Neural progenitor cell (in vitro differentiated cells): ENCODE measurements at regions not wholly inside any gene's neighbourhood (a gene's known extent, or its start where the extent isn't known, plus 50 kb on each side); places are given as distances from the start of the nearest gene placed in this dataset.

Experiments used
- DNase-seq: peaks from one replicate; pipeline ENCODE4 v3.0.0-alpha.2; 2016; ENCODE audit warnings: low spot score
- H2AFZ ChIP-seq: fragments of 200-600 bp; sonication (generic); replicated peaks from 2 replicates; pipeline ENCODE4 v1.6.1; 2016; ENCODE audit warnings: antibody characterized with exemption
- H3F3A ChIP-seq: fragments of 200-600 bp; sonication (generic); 2 replicates; pipeline ENCODE4 v1.6.1; 2016; ENCODE audit warnings: antibody characterized with exemption, low read depth
- H3K27ac ChIP-seq: fragments of 200-600 bp; sonication (generic); 2 replicates; pipeline ENCODE4 v1.5.1; 2016; ENCODE audit warnings: mild to moderate bottlenecking
- H3K27me3 ChIP-seq: fragments of 200-600 bp; sonication (generic); 2 replicates; pipeline ENCODE4 v1.6.1; 2016; ENCODE audit warnings: mild to moderate bottlenecking, moderate library complexity
- H3K36me3 ChIP-seq: fragments of 200-600 bp; sonication (generic); 2 replicates; pipeline ENCODE4 v1.5.1; 2016
- H3K4me1 ChIP-seq: fragments of 200-600 bp; sonication (generic); 2 replicates; pipeline ENCODE4 v1.6.1; 2016; ENCODE audit warnings: mixed run types
- H3K4me2 ChIP-seq: fragments of 200-600 bp; sonication (generic); 2 replicates; pipeline ENCODE4 v1.6.1; 2016
- H3K4me3 ChIP-seq: fragments of 200-600 bp; sonication (generic); 2 replicates; pipeline ENCODE4 v1.5.1; 2016
- H3K79me2 ChIP-seq: fragments of 200-600 bp; sonication (generic); 2 replicates; pipeline ENCODE4 v1.6.1; 2016; ENCODE audit warnings: low read depth
- H3K9ac ChIP-seq: fragments of 200-600 bp; sonication (generic); 2 replicates; pipeline ENCODE4 v1.6.1; 2016
- H3K9me3 ChIP-seq: fragments of 200-600 bp; sonication (generic); 2 replicates; pipeline ENCODE4 v1.5.1; 2016; ENCODE audit warnings: low read depth
- H4K20me1 ChIP-seq: fragments of 200-600 bp; sonication (generic); 2 replicates; pipeline ENCODE4 v1.6.1; 2016; ENCODE audit warnings: low read depth
- H3K27ac Mint-ChIP-seq: 3 replicates; pipeline ENCODE4 v1.8.0; 2021; ENCODE audit warnings: mixed read lengths
- H3K27me3 Mint-ChIP-seq: 2 replicates; pipeline ENCODE4 v1.8.0; 2022; ENCODE audit warnings: low read depth, mild to moderate bottlenecking, inconsistent platforms, moderate library complexity, mixed read lengths; ENCODE audit not compliant: insufficient read depth
- H3K36me3 Mint-ChIP-seq: 3 replicates; pipeline ENCODE4 v1.8.0; 2021; ENCODE audit warnings: mixed read lengths
- H3K4me1 Mint-ChIP-seq: 3 replicates; pipeline ENCODE4 v1.8.0; 2021; ENCODE audit warnings: mixed read lengths
- H3K4me3 Mint-ChIP-seq: 3 replicates; pipeline ENCODE4 v1.8.0; 2021; ENCODE audit warnings: mild to moderate bottlenecking, moderate library complexity, mixed read lengths
- H3K9me3 Mint-ChIP-seq: 3 replicates; pipeline ENCODE4 v1.8.0; 2020; ENCODE audit warnings: mixed read lengths
- EZH2 ChIP-seq: fragments of 200-600 bp; sonication (generic); IDR thresholded peaks from 2 replicates; pipeline ENCODE4 v1.6.1; 2017; ENCODE audit warnings: antibody characterized with exemption, mild to moderate bottlenecking, moderate library complexity
- EZH2phosphoT487 ChIP-seq: fragments of 200-600 bp; sonication (generic); IDR thresholded peaks from 2 replicates; pipeline ENCODE4 v1.6.1; 2017; ENCODE audit warnings: antibody characterized with exemption
- TF ChIP-seq, protein P1 (sequence below): fragments of 200-600 bp; sonication (generic); IDR thresholded peaks from 2 replicates; pipeline ENCODE4 v1.5.1; 2017; ENCODE audit warnings: antibody characterized with exemption, mild to moderate bottlenecking

DNA sequence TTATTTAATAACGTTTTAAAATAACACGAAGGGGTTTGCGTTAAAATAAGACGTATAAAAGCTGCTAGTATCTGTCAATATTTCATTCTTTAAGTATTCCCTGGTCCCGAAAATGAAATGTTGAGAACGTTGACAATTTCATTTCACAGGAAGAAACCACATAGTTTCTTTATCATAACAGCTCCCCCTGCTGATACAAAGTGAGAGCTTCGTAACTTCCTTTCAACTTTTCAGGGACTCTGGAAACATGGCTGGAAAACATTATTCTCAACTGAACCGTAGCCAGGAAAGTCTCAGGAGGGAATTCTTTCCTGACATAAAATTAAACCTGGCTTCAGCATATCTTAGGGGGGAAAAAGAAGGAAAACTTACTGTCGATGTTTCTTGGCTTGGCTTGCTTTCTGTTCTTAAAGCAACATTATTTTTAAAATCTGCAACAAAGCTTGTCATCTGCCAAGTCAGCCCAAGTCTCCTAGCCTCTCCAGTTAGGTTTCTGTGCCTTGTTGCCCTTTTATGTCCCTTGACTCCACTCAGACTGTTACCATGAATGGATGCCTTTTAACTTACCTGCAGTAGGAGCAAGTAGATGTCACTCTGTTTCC, 122.9 kb upstream of the DAB2 start:
- H3K4me3 Mint-ChIP-seq: no peak overlapping the region
- H3K27me3 Mint-ChIP-seq: no peaks in the 10 kb centered on the region
- H3K4me1 Mint-ChIP-seq: no peaks in the 10 kb centered on the region
- no peaks in the 10 kb centered on the region for H3K4me1 ChIP-seq
- H3K36me3 ChIP-seq: no peaks in the 10 kb centered on the region
- TF ChIP-seq EZH2phosphoT487 (no peak), EZH2 (no peak)
- TF ChIP-seq, protein P1, sequence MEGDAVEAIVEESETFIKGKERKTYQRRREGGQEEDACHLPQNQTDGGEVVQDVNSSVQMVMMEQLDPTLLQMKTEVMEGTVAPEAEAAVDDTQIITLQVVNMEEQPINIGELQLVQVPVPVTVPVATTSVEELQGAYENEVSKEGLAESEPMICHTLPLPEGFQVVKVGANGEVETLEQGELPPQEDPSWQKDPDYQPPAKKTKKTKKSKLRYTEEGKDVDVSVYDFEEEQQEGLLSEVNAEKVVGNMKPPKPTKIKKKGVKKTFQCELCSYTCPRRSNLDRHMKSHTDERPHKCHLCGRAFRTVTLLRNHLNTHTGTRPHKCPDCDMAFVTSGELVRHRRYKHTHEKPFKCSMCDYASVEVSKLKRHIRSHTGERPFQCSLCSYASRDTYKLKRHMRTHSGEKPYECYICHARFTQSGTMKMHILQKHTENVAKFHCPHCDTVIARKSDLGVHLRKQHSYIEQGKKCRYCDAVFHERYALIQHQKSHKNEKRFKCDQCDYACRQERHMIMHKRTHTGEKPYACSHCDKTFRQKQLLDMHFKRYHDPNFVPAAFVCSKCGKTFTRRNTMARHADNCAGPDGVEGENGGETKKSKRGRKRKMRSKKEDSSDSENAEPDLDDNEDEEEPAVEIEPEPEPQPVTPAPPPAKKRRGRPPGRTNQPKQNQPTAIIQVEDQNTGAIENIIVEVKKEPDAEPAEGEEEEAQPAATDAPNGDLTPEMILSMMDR: peak; percentile 83
- no peak overlapping the region for H3K4me3 ChIP-seq
- DNase-seq: peak; percentile 67
- H3K27ac Mint-ChIP-seq: no peak overlapping the region
- no peaks in the 10 kb centered on the region for H3K9me3 ChIP-seq
- H3K9ac ChIP-seq: no peak overlapping the region
- no peaks in the 10 kb centered on the region for H4K20me1 ChIP-seq
- H2AFZ ChIP-seq: peak overlapping the region; percentile 66
- H3K4me2 ChIP-seq: no peak overlapping the region
- H3K36me3 Mint-ChIP-seq: no peaks in the 10 kb centered on the region
- no peaks in the 10 kb centered on the region for H3F3A ChIP-seq
- no peaks in the 10 kb centered on the region for H3K79me2 ChIP-seq
- H3K27ac ChIP-seq: no peak overlapping the region
- no peaks in the 10 kb centered on the region for H3K9me3 Mint-ChIP-seq
- no peaks in the 10 kb centered on the region for H3K27me3 ChIP-seq

DNA sequence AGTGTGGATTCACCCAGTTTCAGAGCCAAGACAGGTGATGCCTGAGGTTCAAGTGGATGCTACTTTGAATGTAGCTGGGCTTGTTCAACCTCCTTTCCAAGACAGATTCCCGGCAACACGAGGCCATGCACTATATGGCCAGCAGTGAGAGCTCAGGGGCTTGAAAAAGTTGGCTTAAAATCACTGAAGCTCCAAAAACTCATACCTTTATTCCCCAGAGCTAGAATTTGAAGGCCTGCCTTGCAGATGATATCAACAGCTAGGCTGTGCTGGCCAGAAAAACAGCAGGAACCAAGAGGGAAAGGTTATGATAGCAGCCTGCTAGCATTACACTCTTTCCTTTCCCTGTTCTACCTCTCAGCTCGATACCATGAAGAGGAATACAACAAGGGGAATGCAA, 120.2 kb upstream of the DAB2 start:
- Mint-ChIP-seq H3K27me3 (no peaks in the 10 kb centered on the region), H3K36me3 (no peaks in the 10 kb centered on the region), H3K27ac (no peak overlapping the region), H3K4me1 (no peaks in the 10 kb centered on the region), H3K4me3 (no peak overlapping the region), H3K9me3 (no peaks in the 10 kb centered on the region)
- Histone ChIP-seq H3K4me3 (no peak overlapping the region), H3K4me2 (no peak overlapping the region), H3K4me1 (no peaks in the 10 kb centered on the region), H3K9me3 (no peaks in the 10 kb centered on the region), H3F3A (no peaks in the 10 kb centered on the region), H3K27me3 (no peaks in the 10 kb centered on the region), H3K36me3 (no peaks in the 10 kb centered on the region), H3K9ac (no peak overlapping the region), H4K20me1 (no peaks in the 10 kb centered on the region), H3K27ac (no peak overlapping the region), H2AFZ (no peak overlapping the region), H3K79me2 (no peaks in the 10 kb centered on the region)
- no peak for TF ChIP-seq EZH2
- TF ChIP-seq, protein P1: no peak
- no peak for DNase-seq

DNA sequence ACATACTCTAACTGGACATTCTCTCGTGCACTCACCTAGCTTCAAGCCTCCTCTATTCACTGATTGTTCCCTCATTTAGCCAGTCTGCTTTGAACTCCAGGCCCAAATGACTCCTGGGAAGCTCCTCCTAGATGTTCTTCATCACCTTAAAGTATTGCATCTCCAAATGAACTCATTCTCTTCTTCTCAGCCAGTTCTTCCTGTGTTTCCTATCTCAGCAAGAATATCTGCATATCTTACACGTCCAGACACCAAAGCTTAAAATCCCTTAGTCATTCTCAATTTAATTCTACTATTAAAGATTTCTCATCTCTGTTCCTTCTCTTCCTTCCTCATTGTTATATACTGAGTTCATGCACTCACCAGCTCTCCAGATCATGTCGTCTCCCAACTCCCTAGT, 118.6 kb upstream of the DAB2 start:
- no peak for TF ChIP-seq EZH2
- no peak for TF ChIP-seq EZH2phosphoT487
- Histone ChIP-seq H3K27ac (no peak overlapping the region), H3K4me1 (no peaks in the 10 kb centered on the region), H2AFZ (no peak overlapping the region), H3F3A (no peaks in the 10 kb centered on the region), H3K27me3 (no peaks in the 10 kb centered on the region), H3K4me3 (no peak overlapping the region), H4K20me1 (no peaks in the 10 kb centered on the region), H3K79me2 (no peaks in the 10 kb centered on the region), H3K36me3 (no peaks in the 10 kb centered on the region), H3K9ac (no peak overlapping the region), H3K9me3 (no peaks in the 10 kb centered on the region), H3K4me2 (no peak overlapping the region)
- no peak overlapping the region for H3K4me3 Mint-ChIP-seq
- no peaks in the 10 kb centered on the region for H3K4me1 Mint-ChIP-seq
- no peaks in the 10 kb centered on the region for H3K36me3 Mint-ChIP-seq
- H3K27ac Mint-ChIP-seq: no peak overlapping the region
- no peaks in the 10 kb centered on the region for H3K9me3 Mint-ChIP-seq
- H3K27me3 Mint-ChIP-seq: no peaks in the 10 kb centered on the region
- no peak for DNase-seq

DNA sequence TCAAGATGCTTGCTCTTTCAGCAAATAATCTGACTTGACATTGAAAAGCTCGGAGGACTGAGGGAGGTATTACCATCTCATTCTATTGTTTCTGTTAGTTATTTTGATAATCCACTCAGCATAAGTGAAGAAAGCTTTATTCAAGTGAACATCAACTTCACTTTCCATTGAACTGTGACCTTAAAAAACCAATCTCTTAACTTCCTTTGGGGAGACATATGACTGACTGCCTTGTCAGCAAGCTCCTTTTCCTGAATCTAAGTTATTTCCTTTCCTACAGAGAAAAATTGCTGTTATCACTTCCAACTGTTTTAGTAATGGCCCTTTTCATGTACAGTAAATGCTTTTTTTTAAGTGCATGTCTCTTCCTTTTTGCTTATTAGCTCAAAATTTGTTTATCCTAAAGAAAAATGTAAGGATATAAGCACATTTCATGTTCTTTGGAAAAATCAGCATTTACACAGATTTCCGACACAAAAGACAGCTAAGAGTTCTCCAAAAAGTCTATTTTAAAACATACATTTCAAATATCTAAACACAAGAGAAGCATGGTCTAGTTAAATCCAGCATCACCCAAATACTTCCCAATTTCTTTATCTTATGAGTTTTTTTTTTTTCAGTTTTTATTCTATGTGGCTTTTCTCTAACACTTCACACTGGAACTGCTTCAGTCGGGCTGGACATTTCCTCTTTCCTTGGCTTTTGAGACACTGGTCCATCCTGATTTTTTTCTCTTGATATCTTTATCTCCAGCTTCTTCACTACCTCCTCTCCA, 117.9 kb upstream of the DAB2 start:
- TF ChIP-seq, protein P1: no peak
- TF ChIP-seq EZH2: no peak
- TF ChIP-seq EZH2phosphoT487: no peak
- no peak overlapping the region for H2AFZ ChIP-seq
- no peak overlapping the region for H3K4me2 ChIP-seq
- no peak overlapping the region for H3K27ac ChIP-seq
- Mint-ChIP-seq H3K27me3 (no peaks in the 10 kb centered on the region), H3K36me3 (no peaks in the 10 kb centered on the region), H3K4me3 (no peak overlapping the region), H3K9me3 (no peaks in the 10 kb centered on the region), H3K27ac (no peak overlapping the region), H3K4me1 (no peaks in the 10 kb centered on the region)
- H3K27me3 ChIP-seq: no peaks in the 10 kb centered on the region
- H3K36me3 ChIP-seq: no peaks in the 10 kb centered on the region
- H3F3A ChIP-seq: no peaks in the 10 kb centered on the region
- H3K9me3 ChIP-seq: no peaks in the 10 kb centered on the region
- H3K79me2 ChIP-seq: no peaks in the 10 kb centered on the region
- H3K4me1 ChIP-seq: no peaks in the 10 kb centered on the region
- no peak overlapping the region for H3K9ac ChIP-seq
- DNase-seq: no peak
- H4K20me1 ChIP-seq: no peaks in the 10 kb centered on the region
- H3K4me3 ChIP-seq: no peak overlapping the region
